ENCODE measurements at regions not wholly inside any gene's neighbourhood (a gene's known extent, or its start where the extent isn't known, plus 50 kb on each side); places are given as distances from the start of the nearest gene placed in this dataset.

GRCh38 chr5:74422030-74422429 is 218.5 kb downstream of the ENC1 start:
- DNase-seq = no peak

GRCh38 chr5:74421377-74421776 is 219.2 kb downstream of the ENC1 start:
- peak in 1 of 3 donors; percentile 37 for DNase-seq

GRCh38 chr5:74420947-74421346 is 219.6 kb downstream of the ENC1 start:
- no peak for DNase-seq

- no peak for DNase-seq
These were observed 220.3 kb downstream of the ENC1 start for GRCh38 chr5:74420220-74420619.

GRCh38 chr5:74419468-74419867 is 221.1 kb downstream of the ENC1 start:
- DNase-seq = no peak

GRCh38 chr5:74418709-74419108 is 221.8 kb downstream of the ENC1 start:
- DNase-seq = no peak

- no peak for DNase-seq
These were observed 222.3 kb downstream of the ENC1 start for GRCh38 chr5:74418261-74418660.

GRCh38 chr5:74415695-74416102 is 224.8 kb downstream of the ENC1 start:
- no peak for DNase-seq

GRCh38 chr5:74414228-74414627 is 226.3 kb downstream of the ENC1 start:
- no peak for DNase-seq

- DNase-seq = no peak
These were observed 227.0 kb downstream of the ENC1 start for GRCh38 chr5:74413403-74414048.

GRCh38 chr5:74412066-74412465 is 228.5 kb downstream of the ENC1 start:
- DNase-seq = no peak

- DNase-seq = no peak
These were observed 230.8 kb downstream of the ENC1 start for GRCh38 chr5:74409712-74410111.

GRCh38 chr5:74409166-74409706 is 231.3 kb downstream of the ENC1 start:
- no peak for DNase-seq

- peak in 1 of 3 donors; percentile 38 for DNase-seq
These were observed 232.1 kb downstream of the ENC1 start for GRCh38 chr5:74408150-74409043.

GRCh38 chr5:74407701-74408100 is 232.8 kb downstream of the ENC1 start:
- DNase-seq = no peak

GRCh38 chr5:74406844-74407243 is 233.7 kb downstream of the ENC1 start:
- DNase-seq = no peak

- no peak for DNase-seq
These were observed 234.9 kb downstream of the ENC1 start for GRCh38 chr5:74405593-74405992.

- DNase-seq = no peak
These were observed 235.7 kb downstream of the ENC1 start for GRCh38 chr5:74404574-74405508.

GRCh38 chr5:74403771-74404170 is 236.8 kb downstream of the ENC1 start:
- no peak for DNase-seq

- peak; percentile 71 to 81 (median 76) for DNase-seq
These were observed 238.0 kb downstream of the ENC1 start for GRCh38 chr5:74402553-74402952.

- no peak for DNase-seq
These were observed 238.6 kb downstream of the ENC1 start for GRCh38 chr5:74401946-74402320.

GRCh38 chr5:74401281-74401945 is 239.1 kb downstream of the ENC1 start:
- peak; percentile 64 to 77 (median 67) for DNase-seq
